HG02981 (cell line): ENCODE measurements at regions not wholly inside any gene's neighbourhood (a gene's known extent, or its start where the extent isn't known, plus 50 kb on each side); places are given as distances from the start of the nearest gene placed in this dataset.

Source experiments
- ATAC-seq: cut with Tn5 transposase; IDR thresholded peaks from one replicate; pipeline ENCODE4 v1.9.1; 2021; ENCODE audit warnings: mild to moderate bottlenecking, moderate library complexity; ENCODE audit not compliant: unreplicated experiment

GRCh38 chr10:128972036-128972405 lies 495.0 kb upstream of the MGMT start:
- no peak for ATAC-seq

- ATAC-seq = no peak
These were observed 493.8 kb upstream of the MGMT start for GRCh38 chr10:128973221-128973620.

- no peak for ATAC-seq
These were observed 490.2 kb upstream of the MGMT start for GRCh38 chr10:128976856-128977255.

- ATAC-seq = no peak
These were observed 488.8 kb upstream of the MGMT start for GRCh38 chr10:128978211-128978610.

GRCh38 chr10:128979405-128979804 lies 487.6 kb upstream of the MGMT start:
- no peak for ATAC-seq

GRCh38 chr10:128981251-128981650 lies 485.8 kb upstream of the MGMT start:
- ATAC-seq = no peak

GRCh38 chr10:128981881-128982615 lies 485.0 kb upstream of the MGMT start:
- no peak for ATAC-seq

- no peak for ATAC-seq
These were observed 484.5 kb upstream of the MGMT start for GRCh38 chr10:128982616-128982915.

GRCh38 chr10:128985036-128985435 lies 482.0 kb upstream of the MGMT start:
- ATAC-seq = no peak

GRCh38 chr10:128990986-128991385 lies 476.1 kb upstream of the MGMT start:
- ATAC-seq = no peak

- no peak for ATAC-seq
These were observed 474.3 kb upstream of the MGMT start for GRCh38 chr10:128992770-128993169.

GRCh38 chr10:128993443-128993842 lies 473.6 kb upstream of the MGMT start:
- ATAC-seq = no peak

GRCh38 chr10:128993911-128994538 lies 473.0 kb upstream of the MGMT start:
- no peak for ATAC-seq

- ATAC-seq = no peak
These were observed 472.4 kb upstream of the MGMT start for GRCh38 chr10:128994598-128995143.

- no peak for ATAC-seq
These were observed 471.4 kb upstream of the MGMT start for GRCh38 chr10:128995676-128996075.

- no peak for ATAC-seq
These were observed 470.9 kb upstream of the MGMT start for GRCh38 chr10:128996092-128996491.

GRCh38 chr10:128998101-128998805 lies 468.8 kb upstream of the MGMT start:
- ATAC-seq = no peak

GRCh38 chr10:129004398-129004797 lies 462.6 kb upstream of the MGMT start:
- ATAC-seq = no peak

- no peak for ATAC-seq
These were observed 462.0 kb upstream of the MGMT start for GRCh38 chr10:129005080-129005479.

- ATAC-seq = no peak
These were observed 461.2 kb upstream of the MGMT start for GRCh38 chr10:129005804-129006203.

- ATAC-seq = no peak
These were observed 448.5 kb upstream of the MGMT start for GRCh38 chr10:129018511-129018910.
